Upper lobe of left lung (tissue), 6 donors: ENCODE measurements at regions not wholly inside any gene's neighbourhood (a gene's known extent, or its start where the extent isn't known, plus 50 kb on each side); places are given as distances from the start of the nearest gene placed in this dataset.

Experiments
- ATAC-seq, 2 donors: fragments of 200-7000 bp; cut with Tn5 transposase; one replicate each; pipeline ENCODE4 v1.9.1; 2022; ENCODE audit warnings: mild to moderate bottlenecking in 2 of 2, moderate library complexity in 2 of 2; ENCODE audit not compliant: low FRiP score in 2 of 2
- DNase-seq, 2 donors: peaks; one replicate each; pipeline ENCODE4 v3.0.0-alpha.2; 2019 to 2020
- H3K27ac ChIP-seq, 4 donors: fragments of 200-600 bp; sonication (generic); one replicate each; pipeline ENCODE4 v1.5.1; 2016 to 2019
- H3K27me3 ChIP-seq, 4 donors: fragments of 200-600 bp; sonication (generic); one replicate each; pipeline ENCODE4 v1.5.1; 2017 to 2019
- H3K36me3 ChIP-seq, 4 donors: fragments of 200-600 bp; sonication (generic); one replicate each; pipeline ENCODE4 v1.5.1; 2016 to 2019
- H3K4me1 ChIP-seq, 4 donors: fragments of 200-600 bp; sonication (generic); one replicate each; pipeline ENCODE4 v1.5.1; 2018 to 2019
- H3K4me3 ChIP-seq, 4 donors: fragments of 200-600 bp; sonication (generic); one replicate each; pipeline ENCODE4 v1.5.1; 2017 to 2019; ENCODE audit warnings: mild to moderate bottlenecking in 2 of 4, moderate library complexity in 1 of 4
- H3K9me3 ChIP-seq, 4 donors: fragments of 200-600 bp; sonication (generic); one replicate each; pipeline ENCODE4 v1.5.1; 2018 to 2019
- EP300 ChIP-seq, 4 donors: sonication (generic); formaldehyde crosslinking; IDR thresholded peaks; one replicate each; pipeline ENCODE4 v1.5.1; 2017; ENCODE audit warnings: antibody characterized with exemption in 4 of 4, control low read depth in 2 of 4
- POLR2A ChIP-seq, 4 donors: fragments of 450-650 bp; IDR thresholded peaks; one replicate each; pipeline ENCODE4 v1.5.1; 2016 to 2017; ENCODE audit warnings: antibody characterized with exemption in 4 of 4, mild to moderate bottlenecking in 2 of 4
- POLR2AphosphoS5 ChIP-seq, 2 donors: sonication (generic); formaldehyde crosslinking; IDR thresholded peaks; one replicate each; pipeline ENCODE4 v1.5.1; 2017; ENCODE audit warnings: antibody characterized with exemption in 2 of 2
- WGBS, 2 donors: methylation state at CpG; one replicate each; pipeline ENCODE4 v1.1.5; 2017 to 2018; 5-methylcytosine and 5-hydroxymethylcytosine counted together
- TF ChIP-seq, protein P1 (sequence below), 6 experiments: fragments of 450-650 bp in 4 of 6; fragments of 200-600 bp in 2 of 6; sonication (generic) in 2 of 6; IDR thresholded peaks; one replicate each; pipeline ENCODE4 v1.5.1; 2016 to 2019; ENCODE audit warnings: antibody characterized with exemption in 6 of 6
- donor health status: DM: no; HTN: no; CAD: no; lungs with moderate emphysema.
- donor health status: DM: no; HTN: yes; CAD: no; lungs with severe emphysema.

DNA sequence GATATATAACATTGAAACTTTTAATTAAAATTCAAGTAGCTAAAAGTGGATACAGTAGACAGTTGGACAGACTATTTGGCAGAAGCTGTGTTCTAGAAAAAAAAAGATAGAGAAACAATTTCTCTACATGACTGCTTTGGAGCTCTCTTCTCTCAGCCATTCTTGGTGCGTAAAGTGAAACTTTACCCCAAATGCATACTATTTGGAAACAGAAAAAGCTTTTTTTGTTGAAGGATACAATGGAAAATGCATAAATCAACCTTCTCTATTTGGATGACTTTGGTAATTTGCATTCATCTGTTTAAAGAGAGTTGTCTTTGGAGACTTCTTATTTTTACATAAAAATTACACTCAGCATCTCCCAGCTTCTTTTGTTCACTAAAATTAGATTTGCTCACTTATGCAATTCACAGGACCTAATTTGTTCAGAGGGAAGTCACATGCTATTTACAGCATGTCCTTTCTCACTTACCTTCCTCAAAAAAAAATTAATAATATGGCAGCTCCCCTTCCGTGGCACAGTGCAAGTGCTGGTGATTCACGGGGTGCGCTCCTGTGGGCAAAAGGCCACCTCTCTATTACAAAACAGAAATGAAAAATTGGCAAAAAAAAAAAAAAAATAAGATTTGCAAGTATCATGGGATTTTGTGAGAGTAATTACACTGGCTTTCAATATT, 498.9 kb downstream of the RERGL start:
- no peaks in the 10 kb centered on the region for H3K27me3 ChIP-seq
- ATAC-seq (no peak), DNase-seq (no peak)
- H3K4me1 ChIP-seq: no peaks in the 10 kb centered on the region
- H3K27ac ChIP-seq: no peak overlapping the region
- no peak overlapping the region for H3K4me3 ChIP-seq
- no peaks in the 10 kb centered on the region for H3K9me3 ChIP-seq
- 91 to 92% methylated on average over 4 of the region's 4 CpGs for WGBS, 2 donors
- no peaks in the 10 kb centered on the region for H3K36me3 ChIP-seq
- TF ChIP-seq EP300 (IDR thresholded peaks at IDR 0.05) (no peak), POLR2A (IDR thresholded peaks at IDR 0.05) (no peak), POLR2AphosphoS5 (IDR thresholded peaks at IDR 0.05) (no peak)
- TF ChIP-seq, protein P1, sequence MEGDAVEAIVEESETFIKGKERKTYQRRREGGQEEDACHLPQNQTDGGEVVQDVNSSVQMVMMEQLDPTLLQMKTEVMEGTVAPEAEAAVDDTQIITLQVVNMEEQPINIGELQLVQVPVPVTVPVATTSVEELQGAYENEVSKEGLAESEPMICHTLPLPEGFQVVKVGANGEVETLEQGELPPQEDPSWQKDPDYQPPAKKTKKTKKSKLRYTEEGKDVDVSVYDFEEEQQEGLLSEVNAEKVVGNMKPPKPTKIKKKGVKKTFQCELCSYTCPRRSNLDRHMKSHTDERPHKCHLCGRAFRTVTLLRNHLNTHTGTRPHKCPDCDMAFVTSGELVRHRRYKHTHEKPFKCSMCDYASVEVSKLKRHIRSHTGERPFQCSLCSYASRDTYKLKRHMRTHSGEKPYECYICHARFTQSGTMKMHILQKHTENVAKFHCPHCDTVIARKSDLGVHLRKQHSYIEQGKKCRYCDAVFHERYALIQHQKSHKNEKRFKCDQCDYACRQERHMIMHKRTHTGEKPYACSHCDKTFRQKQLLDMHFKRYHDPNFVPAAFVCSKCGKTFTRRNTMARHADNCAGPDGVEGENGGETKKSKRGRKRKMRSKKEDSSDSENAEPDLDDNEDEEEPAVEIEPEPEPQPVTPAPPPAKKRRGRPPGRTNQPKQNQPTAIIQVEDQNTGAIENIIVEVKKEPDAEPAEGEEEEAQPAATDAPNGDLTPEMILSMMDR (IDR thresholded peaks at IDR 0.05): no peak

DNA sequence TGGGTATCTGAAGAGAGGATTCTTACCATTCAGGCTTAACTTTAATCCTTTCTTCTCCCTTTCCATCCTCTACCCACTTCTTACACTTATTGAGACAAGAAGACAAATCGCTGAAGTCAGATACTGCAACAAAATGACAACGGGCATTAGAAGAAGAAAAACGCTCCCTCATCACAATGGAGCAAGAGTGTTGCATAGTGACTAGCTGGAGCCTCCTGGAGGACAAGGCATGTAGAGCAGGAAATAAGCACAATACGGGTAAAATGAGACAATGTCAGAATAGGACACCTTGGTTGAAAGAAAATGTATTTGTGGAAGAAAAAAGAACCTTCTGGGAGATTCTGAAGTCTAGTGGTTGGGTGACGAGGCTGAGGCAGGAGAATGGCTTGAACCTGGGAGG, 501.0 kb downstream of the RERGL start:
- H3K9me3 ChIP-seq: no peaks in the 10 kb centered on the region
- ATAC-seq (no peak), DNase-seq (no peak)
- TF ChIP-seq POLR2A (IDR thresholded peaks at IDR 0.05) (no peak), EP300 (IDR thresholded peaks at IDR 0.05) (no peak), POLR2AphosphoS5 (IDR thresholded peaks at IDR 0.05) (no peak)
- TF ChIP-seq, protein P1 (IDR thresholded peaks at IDR 0.05): peak in 3 of 6 experiments; percentile 15 to 28 (median 18)
- 46 to 59% methylated on average over 5 of the region's 5 CpGs for WGBS, 2 donors
- H3K27me3 ChIP-seq: no peaks in the 10 kb centered on the region
- no peak overlapping the region for H3K4me3 ChIP-seq
- H3K27ac ChIP-seq: no peak overlapping the region
- no peaks in the 10 kb centered on the region for H3K36me3 ChIP-seq
- no peaks in the 10 kb centered on the region for H3K4me1 ChIP-seq

GRCh38 chr12:17579205-17580026, 510.6 kb downstream of the RERGL start:
- WGBS, 2 donors: 48 to 49% methylated on average over 6 of the region's 6 CpGs
- Histone ChIP-seq H3K4me1 (no peaks in the 10 kb centered on the region), H3K9me3 (no peaks in the 10 kb centered on the region), H3K27me3 (no peaks in the 10 kb centered on the region), H3K36me3 (no peaks in the 10 kb centered on the region), H3K4me3 (no peak overlapping the region), H3K27ac (no peak overlapping the region)
- DNase-seq (no peak), ATAC-seq (no peak)
- TF ChIP-seq EP300 (IDR thresholded peaks at IDR 0.05) (no peak), POLR2AphosphoS5 (IDR thresholded peaks at IDR 0.05) (no peak), POLR2A (IDR thresholded peaks at IDR 0.05) (no peak)
- TF ChIP-seq, protein P1 (IDR thresholded peaks at IDR 0.05): no peak

- Histone ChIP-seq H3K27ac (no peak overlapping the region), H3K36me3 (no peaks in the 10 kb centered on the region), H3K4me1 (no peaks in the 10 kb centered on the region), H3K27me3 (no peaks in the 10 kb centered on the region), H3K9me3 (no peaks in the 10 kb centered on the region), H3K4me3 (no peak overlapping the region)
- WGBS, 2 donors: 44 to 54% methylated on average over 5 of the region's 5 CpGs
- ATAC-seq (no peak), DNase-seq (no peak)
- TF ChIP-seq POLR2AphosphoS5 (IDR thresholded peaks at IDR 0.05): no peak
- TF ChIP-seq POLR2A (IDR thresholded peaks at IDR 0.05): no peak
- TF ChIP-seq, protein P1 (IDR thresholded peaks at IDR 0.05): no peak
- no peak for TF ChIP-seq EP300 (IDR thresholded peaks at IDR 0.05)
Measured at GRCh38 chr12:17577405-17577804, 512.6 kb downstream of the RERGL start.
